Fibroblast of pulmonary artery (primary cell): ENCODE measurements at regions not wholly inside any gene's neighbourhood (a gene's known extent, or its start where the extent isn't known, plus 50 kb on each side); places are given as distances from the start of the nearest gene placed in this dataset.

ENCODE experiments used
- DNase-seq: peaks from one replicate; pipeline ENCODE4 v3.0.0-alpha.2; 2010; ENCODE audit warnings: low read depth
- H3K4me3 ChIP-seq: replicated peaks from 2 replicates; pipeline ENCODE4 v1.5.1; 2011; ENCODE audit warnings: low read depth, mild to moderate bottlenecking, control low read depth, low read length, moderate library complexity
- TF ChIP-seq, protein P1 (sequence below): IDR thresholded peaks from 2 replicates; pipeline ENCODE4 v1.5.1; 2011; ENCODE audit warnings: mild to moderate bottlenecking, control low read depth, low read length, inconsistent platforms; ENCODE audit errors: missing control alignments

DNA sequence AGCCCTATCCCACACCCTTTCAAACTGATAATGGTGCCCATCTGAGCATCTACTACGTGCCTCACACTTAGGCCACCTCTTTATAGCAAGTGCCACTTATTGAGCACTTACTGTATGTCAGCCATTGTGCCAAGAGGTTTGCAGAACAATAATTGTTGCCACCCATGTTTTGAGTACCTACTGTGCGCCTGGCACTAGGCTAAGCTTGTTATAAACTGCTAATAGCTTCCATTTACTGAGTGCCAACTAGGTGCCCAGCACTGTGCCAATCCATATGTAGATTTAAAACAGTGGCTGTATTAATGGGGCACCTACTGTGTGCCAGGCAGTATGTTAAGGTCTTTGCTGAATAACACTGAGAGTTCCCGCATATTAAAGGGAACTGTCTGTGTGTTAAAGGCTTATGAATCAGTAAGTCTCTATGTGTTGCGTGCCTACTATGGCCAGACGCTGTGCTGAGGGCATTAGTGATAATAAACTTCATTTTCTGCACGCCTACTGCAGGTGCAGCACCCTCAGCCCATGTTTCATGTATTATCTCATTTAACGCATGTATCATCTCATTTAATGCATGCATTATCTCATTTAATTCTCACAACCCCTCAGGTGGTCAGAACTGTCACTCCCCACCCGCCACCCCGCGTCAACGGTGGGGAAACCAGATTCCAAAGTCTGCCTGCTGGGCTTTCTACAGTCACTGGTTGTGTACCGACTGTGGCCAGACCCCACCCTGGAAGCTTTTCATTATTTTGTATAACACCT, 105.0 kb downstream of the PTPRS start:
- no peak for DNase-seq
- H3K4me3 ChIP-seq: no peak overlapping the region
- TF ChIP-seq, protein P1, sequence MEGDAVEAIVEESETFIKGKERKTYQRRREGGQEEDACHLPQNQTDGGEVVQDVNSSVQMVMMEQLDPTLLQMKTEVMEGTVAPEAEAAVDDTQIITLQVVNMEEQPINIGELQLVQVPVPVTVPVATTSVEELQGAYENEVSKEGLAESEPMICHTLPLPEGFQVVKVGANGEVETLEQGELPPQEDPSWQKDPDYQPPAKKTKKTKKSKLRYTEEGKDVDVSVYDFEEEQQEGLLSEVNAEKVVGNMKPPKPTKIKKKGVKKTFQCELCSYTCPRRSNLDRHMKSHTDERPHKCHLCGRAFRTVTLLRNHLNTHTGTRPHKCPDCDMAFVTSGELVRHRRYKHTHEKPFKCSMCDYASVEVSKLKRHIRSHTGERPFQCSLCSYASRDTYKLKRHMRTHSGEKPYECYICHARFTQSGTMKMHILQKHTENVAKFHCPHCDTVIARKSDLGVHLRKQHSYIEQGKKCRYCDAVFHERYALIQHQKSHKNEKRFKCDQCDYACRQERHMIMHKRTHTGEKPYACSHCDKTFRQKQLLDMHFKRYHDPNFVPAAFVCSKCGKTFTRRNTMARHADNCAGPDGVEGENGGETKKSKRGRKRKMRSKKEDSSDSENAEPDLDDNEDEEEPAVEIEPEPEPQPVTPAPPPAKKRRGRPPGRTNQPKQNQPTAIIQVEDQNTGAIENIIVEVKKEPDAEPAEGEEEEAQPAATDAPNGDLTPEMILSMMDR: no peak

DNA sequence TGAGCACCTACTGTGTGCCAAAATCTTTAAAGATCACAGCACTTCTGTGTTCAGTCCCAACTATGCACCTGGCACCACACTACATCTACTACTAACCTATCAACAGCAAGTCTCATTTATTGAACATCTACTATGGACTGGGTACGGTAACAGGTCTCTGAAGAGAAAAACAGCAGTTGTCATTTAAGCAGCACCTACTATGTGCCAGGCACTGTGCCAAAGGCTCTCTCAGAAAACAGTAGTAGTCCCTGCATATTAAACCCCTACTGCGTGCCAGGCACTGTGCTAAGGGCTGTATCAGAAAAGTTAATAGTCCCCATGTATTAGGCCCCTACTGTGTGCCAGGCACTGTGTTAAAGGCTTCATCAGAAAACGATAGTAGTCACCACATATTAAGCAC, 106.2 kb downstream of the PTPRS start:
- TF ChIP-seq, protein P1: no peak
- no peak overlapping the region for H3K4me3 ChIP-seq
- no peak for DNase-seq

DNA sequence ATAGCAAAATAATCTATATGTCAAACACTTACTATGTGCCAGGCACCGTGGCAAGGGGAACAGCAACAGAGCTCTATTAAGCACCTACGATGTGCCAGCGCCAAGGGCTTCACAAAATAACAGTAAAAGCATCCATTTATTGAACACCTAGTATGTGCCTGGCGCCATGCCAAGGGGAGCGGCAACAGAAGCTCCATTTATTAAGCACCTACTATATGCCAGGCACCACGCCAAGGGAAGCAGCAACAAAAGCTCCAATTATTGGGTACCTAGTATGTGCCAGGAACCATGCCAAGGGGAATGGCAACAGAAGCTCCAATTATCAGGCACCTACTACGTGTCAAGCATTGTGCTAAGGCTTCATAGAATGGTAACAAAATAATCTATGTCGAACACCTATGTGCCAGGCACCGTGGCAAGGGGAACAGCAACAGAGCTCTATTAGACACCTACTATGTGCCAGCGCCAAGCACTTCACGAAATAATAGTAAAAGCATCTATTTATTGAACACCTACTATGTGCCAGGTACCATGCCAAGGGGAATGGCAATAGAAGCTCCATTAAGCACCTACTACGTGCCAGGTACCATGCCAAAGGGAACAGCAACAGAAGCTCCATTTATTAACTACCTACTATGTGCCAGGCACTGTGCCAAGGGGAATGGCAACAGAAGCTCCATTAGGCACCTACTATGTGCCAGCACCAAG, 107.7 kb downstream of the PTPRS start:
- no peak overlapping the region for H3K4me3 ChIP-seq
- TF ChIP-seq, protein P1: no peak
- no peak for DNase-seq

DNA sequence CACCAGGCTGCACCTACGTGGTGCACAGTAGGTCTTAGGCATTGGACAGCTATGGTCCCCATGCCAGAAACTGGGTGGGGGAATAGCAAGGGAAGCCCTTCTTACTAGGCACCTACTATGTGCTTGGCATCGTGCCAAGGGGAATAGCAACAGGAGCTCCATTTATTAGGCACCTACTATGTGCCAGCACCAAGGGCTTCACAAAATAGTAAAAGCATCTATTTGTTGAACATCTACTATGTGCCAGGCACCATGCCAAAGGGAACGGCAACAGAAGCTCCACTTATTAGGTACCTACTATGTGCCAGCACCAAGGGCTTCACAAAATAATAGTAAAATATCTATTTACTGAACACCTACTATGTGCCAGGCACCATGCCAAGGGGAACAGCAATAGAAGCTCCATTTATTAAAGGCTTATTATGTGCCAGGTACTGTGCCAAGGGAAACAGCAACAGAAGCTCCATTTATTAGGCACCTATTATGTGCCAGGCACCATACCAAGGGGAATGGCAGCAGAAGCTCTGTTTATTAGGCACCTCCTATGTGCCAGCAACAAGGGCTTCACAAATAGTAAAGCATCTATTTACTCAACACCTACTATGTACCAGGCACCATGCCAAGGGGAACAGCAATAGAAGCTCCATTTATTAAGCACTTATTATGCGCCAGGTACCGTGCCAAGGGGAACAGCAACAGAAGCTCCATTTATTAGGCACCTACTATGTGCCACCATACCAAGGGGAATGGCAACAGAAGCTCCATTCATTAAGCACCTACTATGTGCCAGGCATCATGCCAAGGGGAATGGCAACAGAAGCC, 108.5 kb downstream of the PTPRS start:
- TF ChIP-seq, protein P1: no peak
- DNase-seq: peak; percentile 19
- H3K4me3 ChIP-seq: no peak overlapping the region

DNA sequence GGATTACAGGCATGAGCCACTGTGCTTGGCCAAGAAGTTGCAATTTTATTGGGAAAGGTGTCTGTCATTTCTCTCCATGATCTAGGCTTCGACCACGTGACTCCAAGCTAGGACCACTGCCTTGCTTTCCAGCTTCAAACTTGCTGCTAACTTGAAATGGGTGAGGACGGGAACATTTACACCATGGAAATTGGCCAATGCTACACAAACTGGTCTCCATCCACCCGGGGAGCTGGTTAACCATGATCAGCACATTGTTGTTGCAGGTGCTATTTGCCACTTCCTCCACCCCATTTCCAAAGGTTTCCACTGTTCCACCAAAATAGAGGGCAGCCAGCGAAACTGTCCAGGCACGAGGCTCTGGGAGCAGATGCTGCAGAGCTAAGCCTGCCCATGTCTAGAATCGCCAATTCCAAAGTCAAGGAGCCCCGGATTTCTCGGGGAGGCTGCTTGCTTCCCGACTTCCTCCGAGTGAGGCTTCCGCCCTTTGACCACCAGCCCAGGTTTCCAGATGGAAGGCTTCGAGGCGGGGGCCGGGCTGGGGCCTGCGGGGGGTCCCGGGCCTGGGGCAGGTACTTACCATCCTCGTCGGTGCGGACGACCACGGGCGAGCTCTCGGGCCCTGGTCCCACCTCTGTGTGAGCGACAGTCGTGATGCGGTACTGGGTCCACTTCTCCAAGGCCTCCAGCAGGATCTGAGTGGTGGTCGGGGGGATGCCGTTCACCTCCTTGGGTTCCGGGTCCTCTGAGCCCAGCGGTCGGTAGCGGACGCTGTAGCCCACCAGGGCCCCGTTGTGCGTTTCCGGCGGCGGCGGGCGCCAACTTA, 109.7 kb downstream of the PTPRS start:
- TF ChIP-seq, protein P1: no peak
- H3K4me3 ChIP-seq: no peak overlapping the region
- no peak for DNase-seq

DNA sequence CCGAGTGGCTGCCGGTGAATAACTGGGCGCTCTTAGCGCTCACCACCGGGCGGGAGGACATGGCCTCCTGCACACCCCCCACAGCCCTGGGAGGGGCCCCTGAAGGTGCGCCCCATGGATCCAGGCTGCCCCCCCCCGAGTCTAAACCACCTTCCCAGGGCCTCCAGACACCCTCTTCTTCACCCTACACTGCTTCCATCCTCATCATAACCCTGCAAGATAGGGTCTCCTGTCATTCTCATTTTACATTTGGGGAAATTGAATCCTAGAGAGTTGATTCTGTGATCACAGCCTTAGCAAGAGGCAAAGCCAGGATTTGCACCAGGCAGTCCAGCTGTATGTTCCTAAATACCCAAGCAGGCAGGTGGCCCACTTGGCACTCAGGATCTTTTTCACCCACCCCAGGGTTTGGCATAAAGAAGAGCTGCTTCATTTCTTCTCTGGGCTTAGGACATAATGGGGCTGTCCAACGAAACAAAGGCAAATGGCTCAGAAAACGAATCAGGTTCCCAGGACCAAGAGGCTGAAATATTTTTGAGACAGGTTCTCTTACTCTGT, 110.8 kb downstream of the PTPRS start:
- TF ChIP-seq, protein P1: no peak
- no peak for DNase-seq
- no peak overlapping the region for H3K4me3 ChIP-seq
